Mucosa of stomach (tissue), 1 donor: ENCODE measurements at regions not wholly inside any gene's neighbourhood (a gene's known extent, or its start where the extent isn't known, plus 50 kb on each side); places are given as distances from the start of the nearest gene placed in this dataset.

Source experiments
- H3K27me3 ChIP-seq: one replicate; pipeline ENCODE4 v1.7.0; 2013; ENCODE audit warnings: mild to moderate bottlenecking, low read length; ENCODE audit not compliant: control insufficient read depth, insufficient read depth
- H3K36me3 ChIP-seq: one replicate; pipeline ENCODE4 v1.7.0; 2013; ENCODE audit warnings: low read length; ENCODE audit not compliant: control insufficient read depth, insufficient read depth
- H3K4me1 ChIP-seq: one replicate; pipeline ENCODE4 v1.7.0; 2013; ENCODE audit warnings: mild to moderate bottlenecking, low read length; ENCODE audit not compliant: control insufficient read depth, insufficient read depth
- H3K4me3 ChIP-seq: one replicate; pipeline ENCODE4 v1.7.0; 2013; ENCODE audit warnings: low read length
- H3K9ac ChIP-seq: one replicate; pipeline ENCODE4 v1.7.0; 2013; ENCODE audit warnings: mild to moderate bottlenecking, low read length, moderate library complexity
- H3K9me3 ChIP-seq: one replicate; pipeline ENCODE4 v1.7.0; 2013; ENCODE audit warnings: mild to moderate bottlenecking, low read length, moderate library complexity; ENCODE audit not compliant: control insufficient read depth
- donor health status: Pancreatic carcinoma.

- Histone ChIP-seq H3K4me3 (no peak overlapping the region), H3K36me3 (no peaks in the 10 kb centered on the region), H3K27me3 (no peaks in the 10 kb centered on the region), H3K9me3 (no peaks in the 10 kb centered on the region), H3K9ac (no peak overlapping the region), H3K4me1 (no peaks in the 10 kb centered on the region)
These were observed 73.0 kb upstream of the FRMD4B start for GRCh38 chr3:69458803-69459365.

DNA sequence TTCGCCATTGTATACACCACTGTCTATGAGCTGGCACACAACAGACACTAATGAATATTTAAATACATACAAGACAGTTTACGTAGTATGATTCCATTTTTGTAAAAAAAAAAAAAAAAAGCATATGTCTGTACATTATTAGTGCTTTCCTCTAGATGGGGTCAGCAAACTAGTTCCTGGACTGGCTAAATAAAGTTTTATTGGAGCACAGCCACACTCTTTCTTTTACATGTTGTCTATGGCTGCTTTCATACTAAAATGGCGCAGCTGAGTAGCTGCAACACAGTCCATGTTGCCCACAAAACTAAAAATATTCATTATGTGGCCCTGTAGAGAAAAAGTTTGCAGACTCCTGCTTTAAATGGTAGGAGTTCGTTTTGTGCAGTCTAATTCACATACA, 70.7 kb upstream of the FRMD4B start:
- H3K4me3 ChIP-seq: no peak overlapping the region
- no peaks in the 10 kb centered on the region for H3K27me3 ChIP-seq
- H3K9me3 ChIP-seq: no peaks in the 10 kb centered on the region
- no peaks in the 10 kb centered on the region for H3K4me1 ChIP-seq
- no peak overlapping the region for H3K9ac ChIP-seq
- H3K36me3 ChIP-seq: no peaks in the 10 kb centered on the region

- H3K9ac ChIP-seq: no peak overlapping the region
- H3K27me3 ChIP-seq: no peaks in the 10 kb centered on the region
- H3K36me3 ChIP-seq: no peaks in the 10 kb centered on the region
- no peaks in the 10 kb centered on the region for H3K4me1 ChIP-seq
- no peak overlapping the region for H3K4me3 ChIP-seq
- no peaks in the 10 kb centered on the region for H3K9me3 ChIP-seq
These were observed 68.4 kb upstream of the FRMD4B start for GRCh38 chr3:69454204-69454787.

- Histone ChIP-seq H3K4me1 (no peaks in the 10 kb centered on the region), H3K9ac (no peak overlapping the region), H3K27me3 (no peaks in the 10 kb centered on the region), H3K9me3 (no peaks in the 10 kb centered on the region), H3K36me3 (no peaks in the 10 kb centered on the region), H3K4me3 (no peak overlapping the region)
These were observed 66.4 kb upstream of the FRMD4B start for GRCh38 chr3:69452295-69452694.

DNA sequence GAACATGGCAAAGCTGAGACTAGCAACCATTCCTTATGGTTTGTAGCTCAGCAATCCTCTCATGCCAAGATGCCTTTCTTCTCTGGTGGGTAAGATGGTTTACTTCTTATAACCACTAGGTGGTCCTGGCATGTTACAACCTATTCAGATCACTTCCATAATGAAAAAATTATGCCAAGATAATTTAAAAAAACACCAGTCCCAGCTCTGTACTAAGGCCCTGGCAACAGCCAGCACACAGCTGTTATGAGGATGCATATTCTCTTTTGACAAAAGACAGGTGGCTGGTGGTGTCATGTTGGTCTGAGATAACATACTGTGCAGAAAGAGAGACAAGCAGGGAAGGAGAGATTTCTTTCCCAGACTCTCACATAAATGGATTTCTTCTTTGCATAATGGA, 65.7 kb upstream of the FRMD4B start:
- no peaks in the 10 kb centered on the region for H3K27me3 ChIP-seq
- H3K4me3 ChIP-seq: no peak overlapping the region
- H3K9ac ChIP-seq: no peak overlapping the region
- no peaks in the 10 kb centered on the region for H3K36me3 ChIP-seq
- no peaks in the 10 kb centered on the region for H3K4me1 ChIP-seq
- H3K9me3 ChIP-seq: no peaks in the 10 kb centered on the region

DNA sequence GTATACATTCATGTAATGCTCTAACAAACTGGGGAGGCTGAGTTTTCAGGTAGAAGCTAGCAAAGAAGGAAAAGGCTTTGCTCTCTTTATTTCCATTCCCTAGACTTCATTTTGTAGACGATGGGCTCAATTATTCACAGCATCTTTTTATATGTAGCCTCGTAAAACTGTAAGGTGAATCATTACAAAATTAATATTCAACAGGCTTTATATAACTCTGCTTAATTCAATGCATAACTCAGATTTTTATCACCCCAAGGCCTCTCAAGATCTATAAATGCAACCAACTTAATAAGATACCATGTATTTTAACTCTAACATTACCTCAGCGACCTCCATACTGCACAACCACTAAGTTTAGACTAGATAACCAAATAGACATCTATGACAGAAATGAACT, 63.0 kb upstream of the FRMD4B start:
- Histone ChIP-seq H3K27me3 (no peaks in the 10 kb centered on the region), H3K9ac (no peak overlapping the region), H3K9me3 (no peaks in the 10 kb centered on the region), H3K4me3 (no peak overlapping the region), H3K4me1 (no peaks in the 10 kb centered on the region), H3K36me3 (no peaks in the 10 kb centered on the region)

DNA sequence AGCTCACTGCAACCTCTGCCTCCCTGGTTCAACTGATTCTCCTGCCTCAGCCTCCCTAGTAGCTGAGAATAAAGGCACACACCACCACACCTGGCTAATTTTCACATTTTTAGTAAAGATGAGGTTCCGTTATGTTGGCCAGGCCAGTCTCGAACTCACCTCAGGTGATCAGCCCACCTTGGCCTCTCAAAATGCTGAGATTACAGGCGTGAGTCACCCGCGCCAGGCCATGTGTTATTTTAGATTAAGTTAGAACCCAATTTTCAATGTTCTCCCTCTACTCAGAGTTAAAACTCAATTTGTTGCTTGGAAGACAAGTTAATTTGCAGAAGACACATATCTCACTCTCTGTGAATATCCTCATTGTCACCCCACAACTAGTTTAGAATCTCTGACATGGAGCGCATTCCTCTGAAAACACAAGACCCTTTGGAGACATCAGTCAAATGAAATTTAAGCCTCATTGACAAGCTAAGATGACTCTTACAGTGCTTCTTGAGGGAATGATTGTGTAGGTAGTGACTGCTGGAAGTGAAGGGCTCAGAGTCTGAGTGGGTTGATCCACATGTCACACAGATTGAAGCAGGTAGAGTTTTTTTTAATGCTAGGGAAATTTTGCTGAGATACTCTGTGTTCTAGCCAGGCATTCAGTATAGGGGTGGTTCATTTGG, 60.6 kb upstream of the FRMD4B start:
- Histone ChIP-seq H3K27me3 (no peaks in the 10 kb centered on the region), H3K9ac (no peak overlapping the region), H3K4me1 (no peaks in the 10 kb centered on the region), H3K4me3 (no peak overlapping the region), H3K9me3 (no peaks in the 10 kb centered on the region), H3K36me3 (no peaks in the 10 kb centered on the region)

GRCh38 chr3:69445498-69445897, 59.6 kb upstream of the FRMD4B start:
- Histone ChIP-seq H3K36me3 (no peaks in the 10 kb centered on the region), H3K4me3 (no peak overlapping the region), H3K9ac (no peak overlapping the region), H3K9me3 (no peaks in the 10 kb centered on the region), H3K4me1 (no peaks in the 10 kb centered on the region), H3K27me3 (no peaks in the 10 kb centered on the region)

GRCh38 chr3:69445024-69445423, 59.1 kb upstream of the FRMD4B start:
- H3K4me3 ChIP-seq: no peak overlapping the region

DNA sequence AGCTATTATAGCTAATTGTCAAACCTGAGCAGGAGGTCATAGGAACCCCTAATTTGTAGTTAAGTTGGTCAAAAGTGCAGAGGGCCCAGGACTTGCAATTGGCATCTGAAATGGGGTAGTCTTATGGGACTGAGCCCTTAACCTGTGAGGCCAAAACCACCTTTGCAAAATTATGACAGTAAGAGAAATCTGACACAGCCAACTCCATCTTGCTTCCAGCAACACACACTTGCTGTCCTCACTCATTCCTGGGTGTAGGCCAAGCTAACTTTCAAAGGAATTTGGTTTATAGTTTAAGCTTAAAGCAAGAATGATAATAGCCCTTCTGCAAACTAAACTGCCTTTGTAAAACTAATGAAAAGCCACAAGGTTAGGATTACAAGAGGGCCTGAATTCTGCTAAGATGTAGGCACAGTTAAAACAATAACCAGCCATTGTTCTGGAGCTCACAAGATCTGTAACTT, 57.6 kb upstream of the FRMD4B start:
- H3K27me3 ChIP-seq: no peaks in the 10 kb centered on the region
- no peaks in the 10 kb centered on the region for H3K9me3 ChIP-seq
- H3K36me3 ChIP-seq: no peaks in the 10 kb centered on the region
- H3K4me3 ChIP-seq: no peak overlapping the region
- H3K4me1 ChIP-seq: no peaks in the 10 kb centered on the region
- H3K9ac ChIP-seq: no peak overlapping the region

More at GRCh38 chr3:69445024-69445423, 59.1 kb upstream of the FRMD4B start:
- no peaks in the 10 kb centered on the region for H3K4me1 ChIP-seq
- H3K36me3 ChIP-seq: no peaks in the 10 kb centered on the region
- H3K27me3 ChIP-seq: no peaks in the 10 kb centered on the region
- H3K9ac ChIP-seq: no peak overlapping the region
- no peaks in the 10 kb centered on the region for H3K9me3 ChIP-seq

GRCh38 chr3:69442771-69443311, 57.0 kb upstream of the FRMD4B start:
- no peaks in the 10 kb centered on the region for H3K4me1 ChIP-seq
- H3K4me3 ChIP-seq: no peak overlapping the region
- H3K9me3 ChIP-seq: no peaks in the 10 kb centered on the region
- no peaks in the 10 kb centered on the region for H3K27me3 ChIP-seq
- H3K9ac ChIP-seq: no peak overlapping the region
- no peaks in the 10 kb centered on the region for H3K36me3 ChIP-seq

DNA sequence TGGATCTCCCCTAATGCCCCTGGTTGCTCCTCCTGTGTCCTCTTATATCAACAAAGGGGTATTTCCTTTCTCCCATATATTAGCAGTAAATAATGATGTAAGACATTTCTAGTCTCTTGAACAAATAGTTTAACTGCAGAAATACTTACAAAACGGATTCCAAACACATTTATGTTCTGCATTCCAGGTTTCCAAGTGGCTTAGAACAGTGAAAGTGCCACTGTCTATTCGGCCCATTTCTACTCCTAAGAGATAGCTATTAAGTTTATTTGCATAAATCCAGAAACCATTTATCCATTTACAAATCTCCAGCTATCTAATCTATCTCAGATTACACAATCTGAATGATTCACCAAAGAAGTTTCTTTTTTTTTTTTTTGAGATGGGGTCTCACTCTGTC, 55.8 kb upstream of the FRMD4B start:
- Histone ChIP-seq H3K4me1 (no peaks in the 10 kb centered on the region), H3K36me3 (no peaks in the 10 kb centered on the region), H3K9me3 (no peaks in the 10 kb centered on the region), H3K9ac (no peak overlapping the region), H3K27me3 (no peaks in the 10 kb centered on the region), H3K4me3 (no peak overlapping the region)
